HL-60 (cell line): ENCODE measurements at regions not wholly inside any gene's neighbourhood (a gene's known extent, or its start where the extent isn't known, plus 50 kb on each side); places are given as distances from the start of the nearest gene placed in this dataset.

Experiments used
- DNase-seq, 2 experiments: peaks; one replicate each; pipeline ENCODE4 v3.0.0-alpha.2; 2010 to 2020; ENCODE audit warnings: low read depth in 1 of 2, low spot score in 1 of 2
- H3K27ac ChIP-seq: fragments of 250-450 bp; sonication (Bioruptor Pico); replicated peaks from 2 replicates; pipeline ENCODE4 v1.5.1; 2020; ENCODE audit warnings: mild to moderate bottlenecking, moderate library complexity
- H3K27me3 ChIP-seq: fragments of 250-450 bp; sonication (Bioruptor Pico); 2 replicates; pipeline ENCODE4 v1.5.1; 2021; ENCODE audit warnings: mild to moderate bottlenecking, moderate library complexity; ENCODE audit not compliant: insufficient read depth, poor library complexity, severe bottlenecking
- H3K4me3 ChIP-seq: replicated peaks from 2 replicates; pipeline ENCODE4 v1.5.1; 2011; ENCODE audit warnings: mild to moderate bottlenecking, control low read depth, low read length; ENCODE audit not compliant: insufficient read depth
- CTCF ChIP-seq: IDR thresholded peaks from one replicate; pipeline ENCODE4 v1.5.1; 2011; ENCODE audit warnings: low read length, control low read depth, inconsistent platforms; ENCODE audit not compliant: insufficient read depth
- GABPA ChIP-seq: IDR thresholded peaks from 2 replicates; pipeline ENCODE4 v1.6.1; 2012; ENCODE audit warnings: low read depth
- POLR2AphosphoS5 ChIP-seq: IDR thresholded peaks from 2 replicates; pipeline ENCODE4 v1.6.1; 2012; ENCODE audit warnings: low read depth
- REST ChIP-seq: IDR thresholded peaks from 2 replicates; pipeline ENCODE4 v1.6.1; 2012; ENCODE audit warnings: low read depth; ENCODE audit not compliant: insufficient replicate concordance
- SPI1 ChIP-seq: IDR thresholded peaks from 2 replicates; pipeline ENCODE4 v1.6.1; 2012; ENCODE audit warnings: low read depth, mild to moderate bottlenecking, borderline replicate concordance

GRCh38 chr17:77301694-77302266, 161.0 kb downstream of the SEC14L1 start:
- Histone ChIP-seq H3K4me3 (no peak overlapping the region), H3K27ac (no peak overlapping the region), H3K27me3 (no peaks in the 10 kb centered on the region)
- no peak for TF ChIP-seq POLR2AphosphoS5
- DNase-seq: no peak

GRCh38 chr17:77302682-77303081, 161.9 kb downstream of the SEC14L1 start:
- TF ChIP-seq SPI1 (no peak), POLR2AphosphoS5 (no peak)
- DNase-seq: no peak
- Histone ChIP-seq H3K27me3 (no peaks in the 10 kb centered on the region), H3K27ac (no peak overlapping the region), H3K4me3 (no peak overlapping the region)

GRCh38 chr17:77303620-77304019, 162.9 kb downstream of the SEC14L1 start:
- no peak overlapping the region for H3K4me3 ChIP-seq
- no peak overlapping the region for H3K27ac ChIP-seq
- no peaks in the 10 kb centered on the region for H3K27me3 ChIP-seq
- DNase-seq: no peak
- no peak for TF ChIP-seq GABPA
- TF ChIP-seq POLR2AphosphoS5: no peak
- TF ChIP-seq SPI1: no peak
- no peak for TF ChIP-seq CTCF
- no peak for TF ChIP-seq REST

GRCh38 chr17:77304051-77304745, 163.4 kb downstream of the SEC14L1 start:
- Histone ChIP-seq H3K27ac (no peak overlapping the region), H3K4me3 (no peak overlapping the region), H3K27me3 (peaks cover 3% of the 10 kb centered on the region)
- no peak for DNase-seq
- no peak for TF ChIP-seq REST
- TF ChIP-seq POLR2AphosphoS5: no peak

- no peak overlapping the region for H3K27ac ChIP-seq
- H3K4me3 ChIP-seq: no peak overlapping the region
- TF ChIP-seq REST (no peak), POLR2AphosphoS5 (no peak), CTCF (no peak), SPI1 (no peak), GABPA (no peak)
- no peak for DNase-seq
- peaks cover 3% of the 10 kb centered on the region for H3K27me3 ChIP-seq
These were observed 164.1 kb downstream of the SEC14L1 start for GRCh38 chr17:77304746-77305473.
